ENCODE measurements at regions not wholly inside any gene's neighbourhood (a gene's known extent, or its start where the extent isn't known, plus 50 kb on each side); places are given as distances from the start of the nearest gene placed in this dataset.
"Not testable (repeated sequence)": the region's sequence is repeated elsewhere in the genome, so short reads cannot be mapped to it uniquely, and the experiment has no call there.

DNA sequence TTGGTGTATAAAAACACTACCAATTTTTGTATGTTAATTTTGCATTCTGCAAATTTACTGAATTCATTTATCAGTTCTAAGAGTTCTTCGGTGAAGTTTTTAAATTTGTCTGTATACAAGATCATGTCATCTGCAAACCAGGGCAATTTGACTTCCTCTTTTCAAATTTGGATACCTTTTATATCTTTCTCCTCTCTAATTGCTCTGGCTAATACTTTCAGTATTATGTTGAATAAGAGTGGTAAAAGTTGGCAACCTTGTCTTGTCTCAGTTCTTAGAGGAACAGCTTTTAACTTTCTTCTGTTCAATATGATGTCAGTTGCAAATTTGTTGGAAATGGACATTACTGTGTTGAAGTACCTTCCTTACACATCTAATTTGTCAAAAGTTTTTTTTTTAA lies 149.1 kb upstream of the ATP10B start:
- not testable (repeated sequence) for TF ChIP-seq CTCF, POLR2A (IDR thresholded peaks at IDR 0.05)
